Endothelial cell of umbilical vein (primary cell): ENCODE measurements at regions not wholly inside any gene's neighbourhood (a gene's known extent, or its start where the extent isn't known, plus 50 kb on each side); places are given as distances from the start of the nearest gene placed in this dataset.

Experiments used
- BruUV-seq: library from RNA; stranded (reverse); fragments of 400-500 nt; replicated peaks from 2 replicates; lab custom pipeline; 2021; lab: Mats Ljungman, UMichigan
- CTCF ChIA-PET: fragments of 300-600, 350-600 bp; sonication (Branson Sonifier 250); formaldehyde crosslinking; loops from one replicate; lab custom pipeline; 2021; ENCODE audit warnings: antibody characterized with exemption, inconsistent platforms; lab: Charles Lee
- POLR2A ChIA-PET: fragments of 300-600, 350-600 bp; sonication (Branson Sonifier 250); formaldehyde crosslinking; loops from one replicate; lab custom pipeline; 2021; ENCODE audit warnings: antibody characterized with exemption, inconsistent platforms; lab: Charles Lee
- DNase-seq: peaks from one replicate; pipeline ENCODE4 v3.0.0-alpha.2; 2011; ENCODE audit warnings: low read depth, low spot score
- FAIRE-seq: peaks from 2 replicates; lab custom pipeline; 2011; peaks lifted over from hg19 to GRCh38; lab: Jason Lieb, UNC
- H2AFZ ChIP-seq: 2 replicates; pipeline ENCODE4 v1.6.0; 2012; ENCODE audit warnings: low read depth, low read length, control low read depth, inconsistent platforms
- H3K27ac ChIP-seq: 2 replicates; pipeline ENCODE4 v1.5.1; 2011; ENCODE audit warnings: low read depth, mild to moderate bottlenecking, control low read depth, low read length, moderate library complexity; ENCODE audit not compliant: insufficient read depth
- H3K27me3 ChIP-seq, 2 experiments: 2 replicates each; pipeline versions ENCODE4 v1.6.0 to v1.6.1; 2011; ENCODE audit warnings: low read length in 2 of 2, mixed read lengths in 1 of 2; ENCODE audit not compliant: control insufficient read depth in 2 of 2, insufficient read depth in 2 of 2
- H3K36me3 ChIP-seq, 2 experiments: 2 replicates in 1 of 2; 3 replicates in 1 of 2; pipeline ENCODE4 v1.5.1; 2011; ENCODE audit warnings: low read length in 2 of 2, mild to moderate bottlenecking in 1 of 2, moderate library complexity in 1 of 2; ENCODE audit not compliant: control insufficient read depth in 2 of 2, insufficient read depth in 2 of 2; ENCODE audit errors: extremely low read depth in 1 of 2
- H3K4me1 ChIP-seq: 3 replicates; pipeline ENCODE4 v1.5.1; 2011; ENCODE audit warnings: mild to moderate bottlenecking, low read length; ENCODE audit not compliant: control insufficient read depth, insufficient read depth; ENCODE audit errors: extremely low read depth
- H3K4me2 ChIP-seq: 2 replicates; pipeline ENCODE4 v1.6.1; 2011; ENCODE audit warnings: low read length, control low read depth, mixed read lengths; ENCODE audit not compliant: insufficient read depth
- H3K4me3 ChIP-seq, 3 experiments: fragments of 200-600 bp in 1 of 3; sonication (generic), shearing (Covaris generic) in 1 of 3; replicated peaks in 1 of 3; 2 replicates each; pipeline ENCODE4 v1.5.1; 2011 to 2016; ENCODE audit warnings: control low read depth in 3 of 3, low read length in 3 of 3, mild to moderate bottlenecking in 2 of 3, inconsistent platforms in 1 of 3, low read depth in 1 of 3, moderate library complexity in 1 of 3; ENCODE audit not compliant: insufficient read depth in 1 of 3
- H3K79me2 ChIP-seq: 2 replicates; pipeline ENCODE4 v1.6.0; 2012; ENCODE audit warnings: low read length, inconsistent platforms; ENCODE audit not compliant: control insufficient read depth, insufficient read depth
- H3K9ac ChIP-seq: replicated peaks from 2 replicates; pipeline ENCODE3; 2011; ENCODE audit warnings: low read length, control low read depth; ENCODE audit not compliant: insufficient read depth; ENCODE audit errors: extremely low read depth
- H3K9me1 ChIP-seq: replicated peaks from 3 replicates; pipeline ENCODE4 v1.6.0; 2011; ENCODE audit warnings: mild to moderate bottlenecking, low read length; ENCODE audit not compliant: control insufficient read depth, insufficient read depth; ENCODE audit errors: extremely low read depth
- H3K9me3 ChIP-seq: replicated peaks from 2 replicates; pipeline ENCODE4 v1.5.1; 2012; ENCODE audit warnings: low read length, inconsistent platforms; ENCODE audit not compliant: control insufficient read depth, insufficient read depth
- H4K20me1 ChIP-seq: replicated peaks from 2 replicates; pipeline ENCODE3; 2011; ENCODE audit warnings: mild to moderate bottlenecking, low read length; ENCODE audit not compliant: control insufficient read depth, insufficient read depth; ENCODE audit errors: extremely low read depth
- EZH2 ChIP-seq: IDR thresholded peaks from 2 replicates; pipeline ENCODE4 v1.6.1; 2012; ENCODE audit warnings: borderline replicate concordance, low read depth, mild to moderate bottlenecking, moderate library complexity, low read length, inconsistent platforms; ENCODE audit not compliant: severe bottlenecking
- FOS ChIP-seq: IDR thresholded peaks from 2 replicates; pipeline ENCODE4 v1.6.1; 2011; ENCODE audit warnings: mild to moderate bottlenecking, low read length, moderate library complexity, borderline replicate concordance; ENCODE audit not compliant: insufficient read depth
- GATA2 ChIP-seq: IDR thresholded peaks from 2 replicates; pipeline ENCODE4 v1.7.0; 2011; ENCODE audit warnings: low read depth, mild to moderate bottlenecking, moderate library complexity, mixed read lengths, low read length; ENCODE audit not compliant: insufficient read length, insufficient read depth
- JUN ChIP-seq: IDR thresholded peaks from 2 replicates; pipeline ENCODE4 v1.6.1; 2011; ENCODE audit warnings: borderline replicate concordance, low read depth; ENCODE audit not compliant: insufficient read length, insufficient read depth
- MYC ChIP-seq: IDR thresholded peaks from one replicate; pipeline ENCODE4 v1.6.1; 2011; ENCODE audit warnings: mild to moderate bottlenecking, low read depth, low read length
- POLR2A ChIP-seq: IDR thresholded peaks from 2 replicates; pipeline ENCODE4 v1.6.1; 2012; ENCODE audit warnings: low read depth, mild to moderate bottlenecking, control low read depth, low read length
- POLR2AphosphoS5 ChIP-seq: IDR thresholded peaks from 2 replicates; pipeline ENCODE4 v1.6.1; 2012; ENCODE audit warnings: low read depth, mild to moderate bottlenecking, control low read depth, low read length, moderate library complexity; ENCODE audit not compliant: insufficient read depth
- dilution Hi-C: fragments of 300-500 bp; cut with MboI; formaldehyde crosslinking; loops from one replicate; pipeline ENCODE4 v1.15.0; 2019; ENCODE audit warnings: low sequenced_read_pairs; ENCODE audit not compliant: extremely low pct_ligation_motif_present
- intact Hi-C: fragments of 100-400 bp; cut with micrococcal nuclease; formaldehyde crosslinking; loops from one replicate; pipeline ENCODE4 v1.10.0; 2022
- TF ChIP-seq, protein P1 (sequence below), 2 donors: IDR thresholded peaks; 1 replicate in 1 of 2; 2 replicates in 1 of 2; pipeline ENCODE4 v1.5.1; 2011; ENCODE audit warnings: low read length in 2 of 2, mild to moderate bottlenecking in 2 of 2, moderate library complexity in 2 of 2, control low read depth in 1 of 2, inconsistent platforms in 1 of 2, low read depth in 1 of 2; ENCODE audit not compliant: insufficient read depth in 1 of 2; ENCODE audit errors: extremely low read depth in 1 of 2
- TF ChIP-seq, protein P2 (sequence below): IDR thresholded peaks from 2 replicates; pipeline ENCODE4 v1.6.1; 2011; ENCODE audit not compliant: insufficient read depth, insufficient read length

DNA sequence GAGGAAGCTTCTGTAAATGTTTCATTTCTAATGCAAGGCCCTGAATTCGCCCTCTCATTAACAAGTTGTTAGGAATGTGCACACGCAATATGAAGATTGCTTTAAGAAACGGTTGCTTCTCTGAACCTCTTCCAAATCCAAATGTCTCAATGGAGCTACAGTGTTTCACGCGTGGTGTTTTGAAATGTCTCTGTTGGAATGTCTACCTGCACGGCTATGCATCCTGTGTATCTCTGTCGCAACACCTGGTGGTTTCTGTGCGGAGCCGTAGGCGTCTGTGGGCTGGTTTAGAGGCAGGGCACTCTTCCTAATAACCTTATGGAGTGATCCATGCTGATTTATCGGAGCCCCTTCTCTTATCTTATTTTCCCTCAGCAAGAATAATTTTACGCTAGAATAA lies 1584.2 kb upstream of the SLC10A2 start:
- FAIRE-seq, result no peak
- Histone ChIP-seq H3K9me1 (no peaks in the 10 kb centered on the region), H3K4me2 (no peak overlapping the region), H3K9ac (no peak overlapping the region), H3K27ac (no peak overlapping the region), H4K20me1 (no peaks in the 10 kb centered on the region), H3K79me2 (no peaks in the 10 kb centered on the region), H3K36me3 (no peaks in the 10 kb centered on the region), H2AFZ (no peak overlapping the region), H3K4me3 (no peak overlapping the region), H3K9me3 (no peaks in the 10 kb centered on the region), H3K4me1 (no peaks in the 10 kb centered on the region), H3K27me3 (no peaks in the 10 kb centered on the region)
- TF ChIP-seq MYC (no peak), FOS (no peak)
- CTCF ChIA-PET, result no interaction called here
- DNase-seq, result no peak
- dilution Hi-C loops (no loop called here), intact Hi-C loops (no loop called here)
- BruUV-seq, result no TSS peak
- POLR2A ChIA-PET, result no interaction called here

DNA sequence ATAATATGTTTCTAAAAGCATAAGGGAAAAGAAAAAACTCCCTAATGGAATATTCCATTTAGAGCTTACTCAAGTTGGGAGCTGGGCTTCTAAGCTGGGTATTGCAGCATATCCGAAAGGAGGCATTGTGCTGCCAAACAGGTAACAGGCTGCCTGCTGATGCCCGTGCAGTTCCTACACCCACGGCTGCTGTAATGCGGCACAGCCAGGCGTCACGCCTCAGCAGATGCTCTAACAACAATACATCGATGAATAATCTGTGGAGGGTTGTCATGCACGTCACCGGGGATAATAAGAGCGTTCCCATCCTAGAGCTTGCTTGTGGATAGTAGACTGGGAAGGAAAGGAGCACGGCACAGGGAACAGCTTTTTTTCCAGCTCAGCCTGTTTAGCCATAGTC lies 1582.1 kb upstream of the SLC10A2 start:
- Histone ChIP-seq H3K36me3 (no peaks in the 10 kb centered on the region), H3K9ac (no peak overlapping the region), H3K27ac (no peak overlapping the region), H3K4me2 (no peak overlapping the region), H3K9me1 (no peaks in the 10 kb centered on the region), H3K4me3 (no peak overlapping the region), H4K20me1 (no peaks in the 10 kb centered on the region), H2AFZ (no peak overlapping the region), H3K9me3 (no peaks in the 10 kb centered on the region), H3K27me3 (no peaks in the 10 kb centered on the region), H3K4me1 (no peaks in the 10 kb centered on the region), H3K79me2 (no peaks in the 10 kb centered on the region)
- intact Hi-C loops, result no loop called here
- TF ChIP-seq EZH2, result no peak
- TF ChIP-seq POLR2A, result no peak
- no peak for TF ChIP-seq POLR2AphosphoS5
- TF ChIP-seq, protein P1, sequence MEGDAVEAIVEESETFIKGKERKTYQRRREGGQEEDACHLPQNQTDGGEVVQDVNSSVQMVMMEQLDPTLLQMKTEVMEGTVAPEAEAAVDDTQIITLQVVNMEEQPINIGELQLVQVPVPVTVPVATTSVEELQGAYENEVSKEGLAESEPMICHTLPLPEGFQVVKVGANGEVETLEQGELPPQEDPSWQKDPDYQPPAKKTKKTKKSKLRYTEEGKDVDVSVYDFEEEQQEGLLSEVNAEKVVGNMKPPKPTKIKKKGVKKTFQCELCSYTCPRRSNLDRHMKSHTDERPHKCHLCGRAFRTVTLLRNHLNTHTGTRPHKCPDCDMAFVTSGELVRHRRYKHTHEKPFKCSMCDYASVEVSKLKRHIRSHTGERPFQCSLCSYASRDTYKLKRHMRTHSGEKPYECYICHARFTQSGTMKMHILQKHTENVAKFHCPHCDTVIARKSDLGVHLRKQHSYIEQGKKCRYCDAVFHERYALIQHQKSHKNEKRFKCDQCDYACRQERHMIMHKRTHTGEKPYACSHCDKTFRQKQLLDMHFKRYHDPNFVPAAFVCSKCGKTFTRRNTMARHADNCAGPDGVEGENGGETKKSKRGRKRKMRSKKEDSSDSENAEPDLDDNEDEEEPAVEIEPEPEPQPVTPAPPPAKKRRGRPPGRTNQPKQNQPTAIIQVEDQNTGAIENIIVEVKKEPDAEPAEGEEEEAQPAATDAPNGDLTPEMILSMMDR (IDR thresholded peaks at IDR 0.05; ENCODE audit: extremely low read depth in 1 of 2, insufficient read depth in 1 of 2, low read depth in 1 of 2, low read length in 2 of 2), result no peak
- no peak for TF ChIP-seq FOS
- no peak for TF ChIP-seq MYC
- no peak for TF ChIP-seq JUN
- TF ChIP-seq, protein P2, sequence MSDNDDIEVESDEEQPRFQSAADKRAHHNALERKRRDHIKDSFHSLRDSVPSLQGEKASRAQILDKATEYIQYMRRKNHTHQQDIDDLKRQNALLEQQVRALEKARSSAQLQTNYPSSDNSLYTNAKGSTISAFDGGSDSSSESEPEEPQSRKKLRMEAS, result no peak
- no peak for TF ChIP-seq GATA2
- FAIRE-seq, result no peak
- ChIA-PET POLR2A (no interaction called here), CTCF (interaction anchor here (1.4 kb wide), 1 partner anchor 40 kb away, joined by 3 read pairs; no protein-coding TSS in a partner anchor)
- BruUV-seq, result no TSS peak
- DNase-seq, result no peak
- dilution Hi-C loops, result no loop called here
